ENCODE measurements at regions not wholly inside any gene's neighbourhood (a gene's known extent, or its start where the extent isn't known, plus 50 kb on each side); places are given as distances from the start of the nearest gene placed in this dataset.
"Not testable (repeated sequence)": the region's sequence is repeated elsewhere in the genome, so short reads cannot be mapped to it uniquely, and the experiment has no call there.

DNA sequence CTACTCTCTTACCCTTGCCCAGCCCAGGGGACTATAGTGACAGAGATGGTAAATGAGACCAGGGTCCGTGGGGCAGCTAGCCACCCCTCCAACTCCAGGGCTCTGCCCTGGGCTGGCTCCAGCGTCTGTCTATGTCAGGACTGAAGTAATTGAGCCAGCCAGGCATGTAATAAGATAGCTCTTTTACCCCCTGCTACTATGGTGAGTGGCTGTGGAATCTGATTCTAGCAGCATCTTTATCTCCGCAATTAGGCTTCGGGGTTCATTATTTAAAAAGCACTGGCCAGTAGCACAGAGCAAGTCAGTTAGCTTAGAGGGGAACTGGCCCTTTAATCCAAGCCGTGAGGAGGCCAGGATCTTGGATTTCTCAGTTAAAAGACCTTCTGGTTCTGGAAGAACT is 123.3 kb upstream of the RAI2 start:
- Histone ChIP-seq H2AFZ (no peak overlapping the region), H3K4me3 (no peak overlapping the region), H3K4me1 (ENCODE audit: insufficient read depth) (no peaks in the 10 kb centered on the region), H3K4me2 (no peak overlapping the region), H3K79me2 (no peaks in the 10 kb centered on the region), H4K20me1 (ENCODE audit: insufficient read depth, poor library complexity, severe bottlenecking) (no peaks in the 10 kb centered on the region), H3K9me3 (ENCODE audit: low read depth) (no peaks in the 10 kb centered on the region), H3K36me3 (replicated peaks; ENCODE audit: insufficient read depth, low read depth) (no peaks in the 10 kb centered on the region), H3K27me3 (no peaks in the 10 kb centered on the region), H3K9me2 (replicated peaks; ENCODE audit: insufficient read depth) (no peaks in the 10 kb centered on the region), H3K27ac (no peak overlapping the region)
- no peak for TF ChIP-seq CTCF (IDR thresholded peaks at IDR 0.05; ENCODE audit: poor library complexity)
- no peak for TF ChIP-seq EZH2phosphoT487 (IDR thresholded peaks at IDR 0.05; ENCODE audit: low read depth, severe bottlenecking, unreplicated experiment)
- TF ChIP-seq EZH2 (IDR thresholded peaks at IDR 0.05; ENCODE audit: borderline replicate concordance), result no peak
- WGBS (ENCODE audit: low lambda C conversion rate, missing lambda C conversion rate), result 73% methylated on average over 5 of the region's 5 CpGs
- DNase-seq (ENCODE audit: low spot score), result no peak

GRCh38 chrX:17983389-17983788 is 122.3 kb upstream of the RAI2 start:
- 54% methylated on average over 1 of the region's 1 CpG for WGBS (ENCODE audit: low lambda C conversion rate, missing lambda C conversion rate)
- H3K4me3 ChIP-seq, result no peak overlapping the region
- no peaks in the 10 kb centered on the region for H4K20me1 ChIP-seq (ENCODE audit: insufficient read depth, poor library complexity, severe bottlenecking)
- no peak overlapping the region for H3K27ac ChIP-seq
- no peaks in the 10 kb centered on the region for H3K9me3 ChIP-seq (ENCODE audit: low read depth)
- H3K27me3 ChIP-seq, result no peaks in the 10 kb centered on the region
- DNase-seq (ENCODE audit: low spot score), result no peak
- H3K79me2 ChIP-seq, result no peaks in the 10 kb centered on the region
- H2AFZ ChIP-seq, result no peak overlapping the region
- H3K4me1 ChIP-seq (ENCODE audit: insufficient read depth), result no peaks in the 10 kb centered on the region
- H3K9me2 ChIP-seq (replicated peaks; ENCODE audit: insufficient read depth), result no peaks in the 10 kb centered on the region
- no peaks in the 10 kb centered on the region for H3K36me3 ChIP-seq (replicated peaks; ENCODE audit: insufficient read depth, low read depth)
- H3K4me2 ChIP-seq, result no peak overlapping the region
- no peak for TF ChIP-seq CTCF (IDR thresholded peaks at IDR 0.05; ENCODE audit: poor library complexity)
- TF ChIP-seq EZH2 (IDR thresholded peaks at IDR 0.05; ENCODE audit: borderline replicate concordance), result no peak
- TF ChIP-seq EZH2phosphoT487 (IDR thresholded peaks at IDR 0.05; ENCODE audit: low read depth, severe bottlenecking, unreplicated experiment), result no peak

DNA sequence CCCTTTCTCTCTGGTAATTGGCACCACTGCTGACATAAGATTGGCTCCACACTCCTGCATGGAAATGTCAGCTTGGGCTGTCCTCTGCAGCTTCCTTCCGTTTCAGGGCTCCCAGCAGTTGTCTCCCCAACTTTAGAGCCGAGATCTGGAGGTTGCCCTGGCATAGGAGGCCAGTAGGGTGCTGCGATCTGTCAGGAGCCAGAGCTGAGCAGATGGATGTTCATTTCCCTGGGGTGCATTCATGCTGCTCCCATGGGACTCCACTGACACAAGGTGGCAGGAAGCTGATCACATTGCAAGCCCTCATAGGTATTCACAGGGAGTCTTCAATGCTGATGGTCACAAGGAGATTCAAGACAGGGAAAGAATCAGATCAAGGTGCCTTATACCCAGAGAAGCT is 116.6 kb upstream of the RAI2 start:
- Histone ChIP-seq H4K20me1 (ENCODE audit: insufficient read depth, poor library complexity, severe bottlenecking) (no peaks in the 10 kb centered on the region), H3K9me2 (replicated peaks; ENCODE audit: insufficient read depth) (no peaks in the 10 kb centered on the region), H2AFZ (no peak overlapping the region), H3K27ac (no peak overlapping the region), H3K36me3 (replicated peaks; ENCODE audit: insufficient read depth, low read depth) (no peaks in the 10 kb centered on the region), H3K9me3 (ENCODE audit: low read depth) (no peaks in the 10 kb centered on the region), H3K27me3 (no peaks in the 10 kb centered on the region), H3K4me1 (ENCODE audit: insufficient read depth) (no peaks in the 10 kb centered on the region), H3K4me2 (no peak overlapping the region), H3K4me3 (no peak overlapping the region), H3K79me2 (no peaks in the 10 kb centered on the region)
- no peak for DNase-seq (ENCODE audit: low spot score)
- TF ChIP-seq CTCF (IDR thresholded peaks at IDR 0.05; ENCODE audit: poor library complexity) (no peak), EZH2phosphoT487 (IDR thresholded peaks at IDR 0.05; ENCODE audit: low read depth, severe bottlenecking, unreplicated experiment) (no peak), EZH2 (IDR thresholded peaks at IDR 0.05; ENCODE audit: borderline replicate concordance) (no peak)
- WGBS (ENCODE audit: low lambda C conversion rate, missing lambda C conversion rate), result 63% methylated on average over 3 of the region's 3 CpGs

DNA sequence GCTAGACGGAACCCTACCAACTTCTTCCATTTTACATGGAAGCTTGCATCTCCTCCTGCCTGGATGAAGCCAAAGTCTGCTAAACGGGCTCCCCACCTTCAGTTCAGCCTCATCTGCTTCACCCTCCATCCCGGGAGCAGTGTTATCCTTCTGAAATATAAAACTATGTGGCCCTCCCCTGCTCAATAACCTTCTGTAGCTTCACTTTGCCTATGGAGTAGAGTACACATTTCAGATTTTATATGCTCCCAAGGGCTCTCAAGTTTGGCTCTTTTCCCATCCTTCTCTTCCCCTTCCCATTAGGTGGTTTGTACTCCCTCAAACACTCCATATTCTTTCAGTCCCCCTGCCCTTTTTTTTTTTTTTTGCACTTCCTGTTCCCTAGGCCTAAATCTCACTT is 115.9 kb upstream of the RAI2 start:
- Histone ChIP-seq H3K79me2 (no peaks in the 10 kb centered on the region), H3K4me1 (ENCODE audit: insufficient read depth) (no peaks in the 10 kb centered on the region), H4K20me1 (ENCODE audit: insufficient read depth, poor library complexity, severe bottlenecking) (no peaks in the 10 kb centered on the region), H3K27me3 (no peaks in the 10 kb centered on the region), H2AFZ (no peak overlapping the region), H3K9me3 (ENCODE audit: low read depth) (no peaks in the 10 kb centered on the region), H3K27ac (no peak overlapping the region), H3K9me2 (replicated peaks; ENCODE audit: insufficient read depth) (no peaks in the 10 kb centered on the region), H3K4me3 (no peak overlapping the region), H3K4me2 (no peak overlapping the region), H3K36me3 (replicated peaks; ENCODE audit: insufficient read depth, low read depth) (no peaks in the 10 kb centered on the region)
- TF ChIP-seq EZH2phosphoT487 (IDR thresholded peaks at IDR 0.05; ENCODE audit: low read depth, severe bottlenecking, unreplicated experiment) (no peak), EZH2 (IDR thresholded peaks at IDR 0.05; ENCODE audit: borderline replicate concordance) (no peak), CTCF (IDR thresholded peaks at IDR 0.05; ENCODE audit: poor library complexity) (no peak)
- WGBS (ENCODE audit: low lambda C conversion rate, missing lambda C conversion rate), result 74% methylated on average over 3 of the region's 3 CpGs
- DNase-seq (ENCODE audit: low spot score), result no peak

GRCh38 chrX:17975349-17975748 is 114.3 kb upstream of the RAI2 start:
- H3K9me2 ChIP-seq (replicated peaks; ENCODE audit: insufficient read depth), result not testable (repeated sequence)

More at GRCh38 chrX:17975349-17975748, 114.3 kb upstream of the RAI2 start:
- not testable (repeated sequence) for H3K9me3 ChIP-seq (ENCODE audit: low read depth); H4K20me1 ChIP-seq (ENCODE audit: insufficient read depth, poor library complexity, severe bottlenecking); H2AFZ ChIP-seq; H3K4me2 ChIP-seq; H3K36me3 ChIP-seq (replicated peaks; ENCODE audit: insufficient read depth, low read depth); H3K4me3 ChIP-seq; H3K4me1 ChIP-seq (ENCODE audit: insufficient read depth); DNase-seq (ENCODE audit: low spot score); H3K27me3 ChIP-seq; H3K27ac ChIP-seq; H3K79me2 ChIP-seq
- WGBS (ENCODE audit: low lambda C conversion rate, missing lambda C conversion rate), result 92% methylated on average over 5 of the region's 5 CpGs

Data from hepatocyte (in vitro differentiated cells).